ENCODE measurements at regions not wholly inside any gene's neighbourhood (a gene's known extent, or its start where the extent isn't known, plus 50 kb on each side); places are given as distances from the start of the nearest gene placed in this dataset.

- H4K20me1 ChIP-seq (replicated peaks; ENCODE audit: insufficient read depth), result no peaks in the 10 kb centered on the region
- H3K4me2 ChIP-seq, result no peak overlapping the region
- H3K9me2 ChIP-seq (ENCODE audit: insufficient read depth), result no peaks in the 10 kb centered on the region
- DNase-seq (ENCODE audit: low spot score) (no peak), ATAC-seq (no peak)
- peaks cover 13% of the 10 kb centered on the region for H3K4me1 ChIP-seq (ENCODE audit: insufficient read depth)
- H3K9me3 Mint-ChIP-seq, result peaks cover 7% of the 10 kb centered on the region; the same call in 2 of the 3 replicates
- H3K4me3 ChIP-seq, result no peak overlapping the region
- H3K27ac ChIP-seq (ENCODE audit: low read depth), result no peak overlapping the region
- peaks cover 60% of the 10 kb centered on the region for H3K27me3 ChIP-seq (ENCODE audit: insufficient read depth)
- H2AFZ ChIP-seq, result no peak overlapping the region
- H3K36me3 Mint-ChIP-seq (ENCODE audit: low read depth), result no peaks in the 10 kb centered on the region
- peaks cover 21% of the 10 kb centered on the region for H3K4me1 Mint-ChIP-seq
- peaks cover 17% of the 10 kb centered on the region; the same call in 1 of the 2 replicates for H3F3A ChIP-seq (replicated peaks; ENCODE audit: low read depth)
- H3K27ac Mint-ChIP-seq, result no peak overlapping the region
- TF ChIP-seq POLR2AphosphoS5 (IDR thresholded peaks at IDR 0.05; ENCODE audit: low read depth) (no peak), JUNB (IDR thresholded peaks at IDR 0.05; ENCODE audit: unreplicated experiment) (no peak), EZH2 (IDR thresholded peaks at IDR 0.05; ENCODE audit: low read depth, unreplicated experiment) (no peak), ZNF331 (CRISPR knock-in tag; IDR thresholded peaks at IDR 0.05; ENCODE audit: low read depth) (no peak), NANOG (IDR thresholded peaks at IDR 0.05; ENCODE audit: borderline replicate concordance) (no peak), CTCF (conservative IDR thresholded peaks at IDR 0.05; ENCODE audit: low read depth in 2 of 2) (no peak), ZNF114 (CRISPR knock-in tag; IDR thresholded peaks at IDR 0.05) (no peak), STAT1 (IDR thresholded peaks at IDR 0.05; ENCODE audit: unreplicated experiment) (no peak), EZH2phosphoT487 (IDR thresholded peaks at IDR 0.05; ENCODE audit: unreplicated experiment) (no peak), ETS1 (IDR thresholded peaks at IDR 0.05) (no peak), CREB1 (CRISPR knock-in tag; IDR thresholded peaks at IDR 0.05; ENCODE audit: low read depth) (no peak), ZNF462 (CRISPR knock-in tag; IDR thresholded peaks at IDR 0.05) (no peak), REST (IDR thresholded peaks at IDR 0.05; ENCODE audit: unreplicated experiment) (no peak)
- H3K27me3 Mint-ChIP-seq (ENCODE audit: insufficient read depth, low read depth, poor library complexity), result peaks cover 51% of the 10 kb centered on the region
- H3K79me2 ChIP-seq (replicated peaks; ENCODE audit: insufficient read depth), result no peaks in the 10 kb centered on the region
- no peak overlapping the region for H3K4me3 Mint-ChIP-seq
- no peaks in the 10 kb centered on the region for H3K36me3 ChIP-seq (ENCODE audit: insufficient read depth)
These were observed 151.7 kb upstream of the GLI2 start for GRCh38 chr2:120583851-120584570.
